HG03558 (cell line): ENCODE measurements at regions not wholly inside any gene's neighbourhood (a gene's known extent, or its start where the extent isn't known, plus 50 kb on each side); places are given as distances from the start of the nearest gene placed in this dataset.
"Not testable (repeated sequence)": the region's sequence is repeated elsewhere in the genome, so short reads cannot be mapped to it uniquely, and the experiment has no call there.

Experiments used
- ATAC-seq: cut with Tn5 transposase; IDR thresholded peaks from one replicate; pipeline ENCODE4 v1.9.1; 2021; ENCODE audit warnings: moderate number of reproducible peaks; ENCODE audit not compliant: unreplicated experiment; ENCODE audit errors: extremely low read depth

DNA sequence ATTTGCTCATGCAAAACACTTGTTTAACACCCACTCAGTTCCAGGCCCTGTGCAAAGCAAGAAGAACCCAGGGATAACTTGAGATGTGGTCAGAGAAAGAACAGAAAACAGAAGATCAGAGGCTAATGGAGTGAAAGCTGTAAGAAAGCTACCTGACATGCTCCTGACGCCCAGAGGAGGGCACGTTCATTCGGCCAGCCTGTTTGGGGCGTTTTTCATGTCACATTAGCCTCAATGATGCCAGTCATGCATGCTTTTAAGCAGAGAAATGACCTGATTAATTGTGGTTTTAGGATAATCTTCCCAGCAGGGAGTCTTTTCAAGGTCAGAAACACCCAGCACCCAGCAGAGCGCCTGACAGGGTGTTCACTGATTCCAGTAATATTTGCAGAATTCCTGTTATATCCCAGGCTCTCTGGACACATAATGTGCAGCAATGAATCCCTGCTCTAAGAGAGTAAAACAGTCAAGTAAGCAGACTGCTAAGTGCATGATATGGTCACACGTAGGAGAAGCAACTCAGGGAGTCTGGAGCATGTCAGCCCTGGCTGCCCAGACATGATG, 320.0 kb downstream of the LRATD1 start:
- no peak for ATAC-seq

DNA sequence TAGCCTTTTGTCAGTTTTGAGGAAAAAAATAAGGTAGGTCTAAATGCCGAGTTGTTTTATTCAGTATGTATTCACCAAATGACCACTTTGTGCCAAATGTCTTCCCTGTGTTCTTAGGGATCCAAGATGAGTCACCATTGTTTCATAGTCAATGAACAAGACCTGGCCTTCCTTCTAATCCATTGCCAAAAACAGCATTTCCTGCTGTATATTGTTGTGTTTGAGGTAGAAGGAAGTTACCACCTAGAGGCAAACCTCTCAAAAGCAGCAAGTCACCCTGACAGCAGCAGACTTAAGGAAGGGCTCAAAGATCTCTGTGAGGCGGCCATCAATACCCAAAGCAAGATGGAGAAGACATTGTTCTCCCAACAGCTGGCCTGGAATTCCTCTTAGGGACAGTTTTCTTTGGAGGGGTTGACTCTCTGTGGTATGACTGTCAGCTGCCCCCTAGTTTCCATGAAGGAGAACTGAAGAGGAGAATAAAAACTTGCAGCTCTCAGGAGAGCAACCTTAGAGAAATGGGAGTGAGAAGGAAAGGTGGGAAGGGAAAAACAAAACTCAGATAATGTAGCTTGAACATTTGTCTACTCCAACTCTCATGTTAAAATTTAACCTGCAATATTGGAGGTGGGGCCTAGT, 328.3 kb downstream of the LRATD1 start:
- ATAC-seq: no peak

DNA sequence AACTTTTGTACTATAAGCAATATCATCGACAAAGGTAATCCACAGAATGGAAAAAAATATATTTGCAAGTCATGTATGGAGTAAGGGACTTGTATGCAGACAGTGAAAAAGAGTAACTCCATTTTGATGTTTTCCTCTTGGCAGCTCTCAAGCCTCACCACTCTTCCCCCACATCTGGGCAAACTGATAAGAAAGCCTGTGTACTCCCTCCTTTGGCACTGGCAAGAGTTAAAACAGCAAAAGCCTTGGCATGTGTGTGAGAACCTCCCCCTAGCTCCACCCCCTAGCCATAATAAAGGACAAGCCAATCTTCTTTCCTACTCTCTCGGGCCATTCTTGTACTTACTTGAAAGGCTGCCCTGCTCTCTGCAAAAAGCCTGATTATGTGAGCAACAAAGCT, 335.2 kb downstream of the LRATD1 start:
- ATAC-seq: no peak

DNA sequence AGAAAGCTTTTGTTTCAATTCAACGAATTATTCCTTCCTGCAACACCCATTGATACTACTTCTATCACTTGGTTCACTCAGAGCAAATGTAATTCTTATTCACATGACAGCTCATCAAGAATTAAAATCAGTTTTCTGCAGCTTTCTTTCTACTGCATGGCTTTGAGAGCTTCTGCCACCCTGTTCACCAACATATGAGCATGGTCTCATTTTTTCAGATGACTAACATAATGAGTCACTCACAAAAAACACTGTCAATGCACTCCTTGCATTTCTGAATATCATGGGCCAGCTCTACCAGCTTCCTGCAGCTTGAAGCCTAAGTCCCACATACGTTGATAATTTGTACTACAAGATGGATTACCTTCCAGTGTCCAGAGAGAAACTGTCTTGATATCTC, 342.9 kb downstream of the LRATD1 start:
- no peak for ATAC-seq

DNA sequence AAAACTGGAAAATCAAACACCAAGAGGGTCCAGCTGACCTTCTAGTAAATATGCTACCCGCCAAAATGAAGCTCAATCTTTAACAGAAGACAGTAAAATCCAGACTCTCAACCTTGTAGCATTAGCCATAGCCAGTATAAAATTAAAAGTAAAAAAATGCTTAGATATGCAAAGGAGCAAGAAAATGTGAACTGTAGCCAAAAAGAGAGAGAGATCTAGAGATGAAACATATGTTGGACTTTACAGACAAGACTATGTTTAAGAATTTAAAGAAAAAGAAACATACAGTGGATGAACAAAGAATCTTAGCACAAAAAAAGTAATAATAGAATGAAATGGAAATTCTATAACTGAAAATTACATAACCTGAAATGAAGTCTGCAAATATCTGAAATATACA, 344.5 kb downstream of the LRATD1 start:
- no peak for ATAC-seq

DNA sequence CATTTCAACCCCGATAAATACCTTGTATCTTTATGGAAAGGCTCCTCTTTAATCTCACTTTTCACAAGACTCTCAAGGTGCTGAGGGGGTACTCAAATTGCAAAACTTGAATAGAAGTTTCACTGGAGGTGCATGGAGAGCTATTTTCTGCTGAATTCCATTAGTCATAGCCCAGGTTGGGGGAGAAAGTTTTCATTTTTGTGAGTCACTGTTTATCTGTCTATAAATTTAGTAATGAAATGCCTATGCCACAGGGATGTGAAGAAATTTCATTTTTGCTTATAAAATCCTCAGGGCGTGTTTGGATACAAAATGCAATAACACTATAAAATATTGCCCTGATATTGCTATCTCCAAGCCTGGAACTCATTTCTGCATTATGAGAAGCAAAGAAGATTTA, 346.3 kb downstream of the LRATD1 start:
- ATAC-seq: no peak

DNA sequence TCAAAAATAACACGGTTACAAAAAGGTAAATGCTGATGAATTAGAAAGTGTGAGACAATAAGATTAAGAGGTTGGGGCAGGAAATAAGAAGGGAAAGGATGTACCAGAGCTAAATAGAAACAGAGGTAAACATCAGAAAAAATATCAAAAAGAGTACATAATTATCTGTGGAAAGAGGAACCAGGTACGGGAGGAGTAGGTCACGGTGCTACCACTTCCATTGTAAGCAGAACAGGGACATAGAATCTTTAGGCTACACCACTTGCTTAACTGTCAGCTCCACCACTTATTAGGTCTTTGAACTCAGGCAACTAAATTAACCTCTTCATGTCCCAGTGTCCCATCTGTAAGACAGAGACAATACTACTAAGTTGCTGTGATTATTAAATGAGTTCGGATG, 350.3 kb downstream of the LRATD1 start:
- ATAC-seq: no peak

DNA sequence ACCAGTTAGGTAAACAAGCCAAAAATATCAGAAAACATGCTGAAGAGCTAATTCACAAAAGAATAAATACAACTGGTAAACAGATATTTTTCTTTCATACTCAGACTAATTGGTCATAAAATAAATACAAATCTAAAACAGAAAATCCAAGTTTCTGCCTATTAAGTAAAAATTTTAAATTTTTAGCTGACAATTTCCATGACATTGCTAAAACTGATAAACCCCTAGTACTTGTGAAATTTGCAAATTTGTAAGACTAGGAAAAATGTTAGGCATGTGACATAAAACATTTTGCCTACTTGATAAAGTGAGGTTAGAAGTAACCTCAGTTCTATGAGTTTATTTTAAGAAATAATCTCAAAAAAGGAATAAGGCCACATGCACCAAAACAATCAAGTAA, 356.1 kb downstream of the LRATD1 start:
- ATAC-seq: no peak

DNA sequence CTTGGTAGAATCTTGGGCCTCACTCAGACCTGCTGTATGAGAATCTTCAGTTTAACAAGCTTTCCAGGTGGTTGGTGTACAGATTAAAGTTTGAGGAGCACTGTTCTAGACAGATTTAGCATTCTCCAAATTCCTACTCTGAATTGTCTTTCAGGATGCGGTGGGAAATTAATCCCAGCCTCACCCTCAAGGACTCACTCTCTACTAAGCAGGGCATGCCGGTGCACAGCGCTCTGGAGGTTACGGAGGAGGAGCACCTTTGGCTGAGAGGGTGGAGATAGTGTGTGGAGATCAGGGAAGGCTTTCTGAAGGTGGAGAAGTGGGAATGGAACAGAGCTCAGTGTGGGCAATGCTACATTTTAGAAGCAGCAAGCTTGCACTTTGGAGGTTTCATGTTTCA, 359.2 kb downstream of the LRATD1 start:
- no peak for ATAC-seq

DNA sequence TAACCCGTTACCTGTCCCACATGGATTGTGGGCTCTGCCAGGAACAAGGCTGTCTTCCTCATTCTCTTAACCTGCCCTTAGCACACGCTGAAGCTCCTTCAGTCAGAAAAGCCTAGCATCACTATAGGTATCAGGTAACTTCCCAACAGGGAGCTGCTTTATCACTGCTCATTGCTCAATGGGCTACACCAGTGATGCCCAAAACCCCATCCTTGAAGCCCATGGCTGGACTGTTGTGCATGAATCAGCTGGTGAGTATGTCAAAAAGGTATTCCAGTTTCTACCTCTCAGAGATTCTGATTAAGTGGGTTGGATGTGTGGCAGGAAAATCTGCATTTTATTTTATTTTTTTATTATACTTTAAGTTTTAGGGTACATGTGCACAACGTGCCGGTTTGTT, 362.2 kb downstream of the LRATD1 start:
- no peak for ATAC-seq

DNA sequence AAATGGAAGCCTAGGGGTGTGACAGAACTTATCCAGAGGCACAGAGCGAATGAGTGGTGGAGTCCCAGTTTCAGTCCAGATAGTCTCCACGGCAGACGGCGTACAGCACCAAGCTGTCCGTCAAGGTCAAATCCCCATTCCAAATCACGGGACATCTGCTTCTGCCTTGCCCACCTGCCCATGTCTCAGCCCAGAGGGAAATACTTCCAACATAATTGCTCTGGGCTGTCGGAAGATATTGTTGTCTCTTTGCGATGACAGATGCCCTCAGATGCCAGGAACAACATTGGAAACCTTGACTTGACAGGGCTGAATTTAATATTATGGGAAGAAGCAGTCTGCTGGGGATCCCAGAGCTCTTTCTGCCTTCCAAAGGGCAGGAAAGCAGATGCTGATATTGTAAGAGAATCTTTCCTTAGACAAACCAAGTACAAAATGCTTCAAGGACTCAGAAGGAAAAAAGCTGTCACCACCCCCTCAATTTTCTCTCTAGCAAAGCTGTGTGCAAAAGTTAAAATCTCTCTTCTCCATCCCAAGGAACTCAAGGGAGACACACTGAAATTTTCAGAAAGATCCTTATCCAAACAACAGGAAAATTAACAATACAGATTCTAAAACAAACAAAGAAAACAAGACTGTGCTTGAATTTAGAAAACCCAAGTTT, 364.0 kb downstream of the LRATD1 start:
- no peak for ATAC-seq

DNA sequence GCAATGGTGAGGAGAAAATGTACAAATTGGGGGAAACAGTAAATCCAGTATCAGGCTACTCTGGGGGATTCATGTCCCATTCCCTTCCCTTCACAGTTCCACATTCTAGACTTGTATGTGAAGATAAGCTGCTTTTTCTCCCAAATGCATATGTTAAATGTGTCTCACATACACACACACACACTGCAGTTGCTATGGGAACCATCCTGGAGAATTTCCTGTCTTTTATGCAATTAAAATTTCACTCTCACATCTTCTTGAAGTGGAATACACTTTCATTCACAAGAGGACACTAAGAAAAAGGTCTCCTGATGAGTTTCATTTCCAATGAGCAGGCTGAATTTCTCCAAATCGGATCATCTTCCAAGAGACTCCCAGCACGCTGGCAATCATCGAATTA, 366.0 kb downstream of the LRATD1 start:
- no peak for ATAC-seq

DNA sequence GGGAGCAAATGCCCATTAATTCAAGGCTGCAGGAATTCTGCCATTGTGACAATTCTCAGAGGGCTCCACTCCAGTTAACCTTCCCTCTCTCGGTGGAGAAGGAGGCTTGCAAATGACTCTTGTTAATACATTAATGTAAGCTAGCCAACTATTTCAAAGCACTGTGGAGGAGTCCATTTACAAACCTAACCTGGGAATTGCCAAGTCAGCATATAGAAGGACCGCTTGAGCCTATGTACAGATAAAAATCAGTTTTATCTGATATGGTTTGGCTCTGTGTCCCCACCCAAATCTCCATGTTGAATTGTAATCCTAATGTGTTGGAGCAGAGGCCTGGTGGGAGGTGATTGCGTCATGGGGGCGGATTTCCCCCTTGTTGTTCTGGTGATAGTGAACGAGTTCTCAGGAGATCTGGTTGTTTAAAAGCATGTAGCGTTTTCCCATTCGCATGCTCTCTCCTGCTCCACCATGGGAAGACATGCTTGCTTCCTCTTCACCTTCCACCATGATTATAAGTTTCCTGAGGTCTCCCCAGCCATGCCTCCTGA, 366.7 kb downstream of the LRATD1 start:
- ATAC-seq: no peak

DNA sequence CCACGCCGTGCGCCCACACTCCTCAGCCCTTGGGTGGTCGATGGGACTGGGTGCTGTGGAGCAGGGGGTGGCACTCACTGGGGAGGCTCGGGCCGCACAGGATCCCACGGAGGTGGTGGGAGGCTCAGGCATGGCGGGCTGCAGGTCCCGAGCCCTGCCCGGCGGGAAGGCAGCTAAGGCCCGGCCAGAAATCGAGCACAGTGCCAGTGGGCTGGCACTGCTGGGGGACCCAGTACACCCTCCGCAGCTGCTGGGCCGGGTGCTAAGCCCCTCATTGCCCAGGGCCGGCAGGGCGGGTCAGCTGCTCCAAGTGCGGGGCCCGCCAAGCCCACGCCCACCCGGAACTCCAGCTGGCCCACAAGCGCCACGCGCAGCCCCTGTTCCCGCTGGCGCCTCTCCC, 370.0 kb downstream of the LRATD1 start:
- ATAC-seq: not testable (repeated sequence)

DNA sequence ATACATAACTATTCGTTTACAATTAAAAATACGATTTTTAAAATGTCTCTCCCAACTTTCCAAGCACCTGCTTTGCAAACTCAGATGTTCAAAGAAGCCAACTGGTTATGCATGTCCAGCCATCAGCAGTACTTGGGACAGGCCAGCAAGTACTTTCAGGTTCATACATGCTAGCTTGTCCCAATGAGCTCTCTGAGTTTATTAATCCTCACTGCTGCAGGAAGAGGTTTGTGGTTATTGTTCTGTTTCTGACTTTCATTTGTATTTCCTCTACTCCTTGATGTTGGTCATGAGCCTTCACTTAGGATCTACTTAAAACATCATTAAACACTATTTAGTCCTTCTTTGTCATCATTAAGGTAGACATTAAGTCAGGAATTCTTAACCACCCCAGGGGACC, 374.1 kb downstream of the LRATD1 start:
- peak; percentile 59 for ATAC-seq

DNA sequence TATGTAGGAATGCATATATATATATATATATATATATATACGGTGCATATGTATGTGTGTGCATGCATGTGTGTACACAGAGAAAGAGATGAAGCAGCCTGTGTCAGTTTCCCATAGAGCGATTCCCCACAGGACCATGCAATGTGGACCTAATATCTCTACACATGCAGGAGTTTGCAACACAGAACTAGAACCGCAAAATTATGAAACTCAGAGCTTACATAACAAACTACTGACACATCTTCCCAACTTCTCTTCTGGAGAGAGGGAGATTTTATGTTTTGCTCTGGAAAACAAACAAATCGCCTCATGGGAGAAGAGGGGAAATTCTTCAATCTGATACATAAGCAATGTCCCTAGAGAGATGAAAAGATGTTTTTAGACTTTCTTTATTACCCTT, 377.2 kb downstream of the LRATD1 start:
- no peak for ATAC-seq

DNA sequence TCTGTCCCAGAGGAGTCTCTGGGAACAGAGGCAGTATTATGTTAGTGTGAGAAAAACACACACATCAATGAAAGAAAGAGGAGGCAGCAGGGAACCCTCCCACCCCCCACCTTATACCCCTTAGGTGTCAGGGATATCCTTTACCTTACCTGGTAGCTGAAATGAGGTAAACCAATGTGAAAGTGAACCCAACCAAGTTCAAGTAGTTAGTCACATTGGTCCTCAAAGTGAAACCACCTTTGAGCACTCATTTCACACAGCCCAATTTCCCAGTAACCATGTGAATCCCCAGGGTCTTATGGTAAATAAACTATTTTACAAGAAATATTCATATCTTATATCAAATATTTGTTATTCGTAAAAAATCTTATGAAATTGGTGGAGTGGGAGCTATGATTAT, 377.8 kb downstream of the LRATD1 start:
- no peak for ATAC-seq

DNA sequence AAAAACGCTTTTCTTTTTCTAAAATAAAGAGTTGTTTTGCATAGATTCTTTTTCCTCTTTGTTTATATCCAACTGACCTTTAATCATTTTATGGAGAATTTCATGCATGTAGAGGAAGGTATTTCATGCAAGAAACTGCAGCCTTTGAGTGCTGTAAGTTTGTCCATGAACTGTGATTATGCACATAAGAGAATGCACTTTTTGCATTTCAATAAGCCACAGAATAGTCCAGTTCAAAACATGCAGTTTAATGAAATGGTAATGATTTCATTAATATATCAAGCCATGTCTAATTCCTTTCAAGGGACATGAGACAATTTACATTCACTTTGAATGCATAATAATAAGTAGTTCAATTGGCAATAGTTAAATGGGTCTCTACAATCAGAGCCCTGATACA, 386.3 kb downstream of the LRATD1 start:
- ATAC-seq: no peak

DNA sequence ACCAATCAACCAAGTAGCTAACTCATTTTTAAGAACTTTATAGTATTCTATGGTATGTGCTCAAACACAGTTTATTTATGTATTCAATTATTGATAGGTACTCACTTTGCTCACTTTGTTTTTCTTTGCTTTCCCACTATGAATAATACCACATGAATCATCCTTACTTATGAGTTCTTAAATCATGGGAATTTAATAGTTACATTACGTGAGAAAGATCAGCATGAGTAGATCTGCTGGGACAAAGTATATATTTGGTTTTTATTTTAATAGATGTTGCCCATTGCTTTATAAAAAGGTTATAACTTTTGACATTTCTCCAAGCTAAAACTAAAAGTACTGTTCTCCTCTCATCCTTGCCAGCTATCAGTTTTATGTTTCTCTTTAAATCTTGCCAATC, 390.7 kb downstream of the LRATD1 start:
- no peak for ATAC-seq

DNA sequence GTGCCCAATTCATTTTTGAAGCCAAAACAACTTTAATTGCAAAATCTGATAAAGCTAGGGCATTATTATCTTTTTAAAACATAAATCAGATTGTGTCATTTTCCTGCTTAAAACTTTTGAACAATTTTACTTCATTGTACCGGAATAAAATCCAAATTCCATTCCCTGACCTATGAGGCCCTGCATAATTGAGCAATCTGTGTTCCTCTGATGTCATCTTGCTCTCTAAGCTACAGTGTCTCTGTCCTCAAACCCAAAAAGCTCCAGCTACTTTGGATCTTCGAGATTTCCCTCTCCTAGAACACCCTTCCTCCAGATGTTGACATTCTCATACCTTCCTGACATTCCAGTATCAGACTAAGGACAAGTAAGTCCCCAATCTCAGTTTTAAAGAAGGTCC, 395.9 kb downstream of the LRATD1 start:
- no peak for ATAC-seq

DNA sequence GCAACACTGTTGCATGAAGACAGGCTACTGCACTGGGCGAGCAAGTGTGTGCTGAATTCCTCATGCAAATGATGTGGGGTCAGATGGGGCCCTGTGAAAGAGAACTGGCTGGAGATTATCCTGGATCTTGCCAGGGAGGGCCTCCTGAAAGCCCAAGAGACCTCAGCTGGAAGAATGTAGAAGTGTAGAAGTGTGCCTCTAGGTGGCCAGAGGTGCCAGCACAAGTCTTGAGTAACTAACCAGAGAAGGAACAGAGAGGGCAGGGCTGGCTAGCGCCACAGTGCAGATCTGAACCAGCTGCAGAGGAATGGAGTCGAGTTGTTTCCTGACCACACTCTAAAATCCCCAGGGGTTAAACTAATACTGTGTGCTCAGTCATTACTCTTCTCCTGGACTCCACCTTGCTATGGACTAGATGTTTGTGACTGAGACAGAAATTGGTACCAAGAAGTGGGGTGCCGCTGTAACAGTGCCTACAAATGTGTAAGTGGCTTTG, 399.3 kb downstream of the LRATD1 start:
- peak; percentile 95 for ATAC-seq

DNA sequence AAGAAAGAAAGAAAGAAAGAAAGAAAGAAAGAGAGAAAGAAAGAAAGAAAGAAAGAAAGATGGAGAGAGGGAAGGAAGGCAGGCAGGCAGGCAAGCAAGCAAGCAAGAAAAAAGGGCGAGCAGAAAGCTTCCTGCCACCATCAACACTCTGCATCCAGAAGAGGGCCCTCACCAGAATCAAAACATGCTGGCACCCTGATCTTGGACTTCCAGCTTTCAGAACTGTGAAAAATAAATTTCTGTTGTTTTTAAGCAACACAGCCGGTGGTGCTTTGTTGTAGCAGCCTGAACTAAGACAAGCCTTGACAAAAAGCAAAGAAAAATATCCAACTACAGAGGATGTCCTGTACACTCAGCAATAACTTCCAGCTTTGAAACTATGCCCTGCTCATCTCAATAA, 401.7 kb downstream of the LRATD1 start:
- no peak for ATAC-seq
